IMR-90 (cell line): ENCODE measurements at regions not wholly inside any gene's neighbourhood (a gene's known extent, or its start where the extent isn't known, plus 50 kb on each side); places are given as distances from the start of the nearest gene placed in this dataset.

Experiments
- ATAC-seq: fragments of 200-7000 bp; cut with Tn5 transposase; 2 replicates; pipeline ENCODE4 v1.9.1; 2020; ENCODE audit warnings: low read depth, mild to moderate bottlenecking, moderate library complexity
- BruUV-seq: library from RNA; stranded (reverse); fragments of 400-500 nt; replicated peaks from 2 replicates; lab custom pipeline; 2021; lab: Mats Ljungman, UMichigan
- CTCF ChIA-PET: fragments of 300-600 bp; formaldehyde crosslinking; extraction: SDS; loops from one replicate; lab custom pipeline; 2021; ENCODE audit warnings: antibody characterized with exemption; lab: Yijun Ruan, JAX
- POLR2A ChIA-PET: fragments of 300-600 bp; sonication (Branson Sonifier 250); formaldehyde crosslinking; loops from one replicate; lab custom pipeline; 2022; ENCODE audit warnings: antibody characterized with exemption; ENCODE audit not compliant: unreplicated experiment; lab: Charles Lee
- DNase-seq: peaks from one replicate; pipeline ENCODE4 v3.0.0; 2013
- H2AFZ ChIP-seq: replicated peaks from 2 replicates; pipeline ENCODE3; 2013; ENCODE audit warnings: low read length, mild to moderate bottlenecking; ENCODE audit not compliant: poor library complexity
- H2AK5ac ChIP-seq: 2 replicates; pipeline ENCODE4 v1.6.1; 2013; ENCODE audit warnings: low read depth, low read length, inconsistent platforms
- H2AK9ac ChIP-seq: replicated peaks from 2 replicates; pipeline ENCODE3; 2013; ENCODE audit warnings: mild to moderate bottlenecking, low read depth, low read length, moderate library complexity; ENCODE audit not compliant: poor library complexity
- H2BK120ac ChIP-seq: 2 replicates; pipeline ENCODE4 v1.6.1; 2013; ENCODE audit warnings: low read depth, low read length, inconsistent platforms
- H2BK15ac ChIP-seq: 3 replicates; pipeline ENCODE4 v1.6.1; 2013; ENCODE audit warnings: low read depth, low read length, inconsistent platforms
- H2BK20ac ChIP-seq: 2 replicates; pipeline ENCODE4 v1.6.1; 2013; ENCODE audit warnings: low read depth, mild to moderate bottlenecking, inconsistent platforms, low read length, moderate library complexity
- H2BK5ac ChIP-seq: 2 replicates; pipeline ENCODE4 v1.6.1; 2013; ENCODE audit warnings: mild to moderate bottlenecking, low read depth, low read length, inconsistent platforms; ENCODE audit not compliant: poor library complexity, severe bottlenecking
- H3K14ac ChIP-seq: replicated peaks from 2 replicates; pipeline ENCODE4 v1.6.1; 2013; ENCODE audit warnings: low read depth, low read length, inconsistent platforms
- H3K18ac ChIP-seq: 2 replicates; pipeline ENCODE4 v1.6.1; 2013; ENCODE audit warnings: low read depth, low read length, control low read depth
- H3K23ac ChIP-seq: 2 replicates; pipeline ENCODE4 v1.6.1; 2013; ENCODE audit warnings: low read depth, low read length, inconsistent platforms
- H3K27ac ChIP-seq: 2 replicates; pipeline ENCODE4 v1.5.1; 2013; ENCODE audit warnings: mild to moderate bottlenecking, control low read depth, low read length; ENCODE audit not compliant: insufficient read depth
- H3K27me3 ChIP-seq: 2 replicates; pipeline ENCODE4 v1.6.1; 2013; ENCODE audit warnings: low read length; ENCODE audit not compliant: control insufficient read depth, insufficient read depth
- H3K36me3 ChIP-seq: 2 replicates; pipeline ENCODE4 v1.6.1; 2013; ENCODE audit warnings: low read length, mixed read lengths; ENCODE audit not compliant: control insufficient read depth, insufficient read depth
- H3K4ac ChIP-seq: 2 replicates; pipeline ENCODE4 v1.6.1; 2013; ENCODE audit warnings: low read depth, low read length, inconsistent platforms
- H3K4me1 ChIP-seq: 2 replicates; pipeline ENCODE4 v1.6.1; 2013; ENCODE audit warnings: low read length, mixed read lengths; ENCODE audit not compliant: control insufficient read depth, insufficient read depth
- H3K4me2 ChIP-seq: 2 replicates; pipeline ENCODE4 v1.6.1; 2013; ENCODE audit warnings: low read depth, mild to moderate bottlenecking, control low read depth, low read length, moderate library complexity
- H3K4me3 ChIP-seq: 2 replicates; pipeline ENCODE4 v1.5.1; 2013; ENCODE audit warnings: low read depth, mild to moderate bottlenecking, control low read depth, low read length, moderate library complexity; ENCODE audit not compliant: insufficient read depth
- H3K56ac ChIP-seq: 2 replicates; pipeline ENCODE4 v1.6.1; 2013; ENCODE audit warnings: low read length, inconsistent platforms; ENCODE audit not compliant: insufficient read depth; ENCODE audit errors: extremely low read depth
- H3K79me1 ChIP-seq, 2 experiments: 2 replicates each; pipeline ENCODE4 v1.6.1; 2013; ENCODE audit warnings: low read length in 2 of 2, inconsistent platforms in 1 of 2, low read depth in 1 of 2
- H3K9ac ChIP-seq: 2 replicates; pipeline ENCODE4 v1.6.1; 2013; ENCODE audit warnings: low read depth, low read length, control low read depth
- H3K9me1 ChIP-seq: 2 replicates; pipeline ENCODE4 v1.6.1; 2013; ENCODE audit warnings: low read length, inconsistent platforms; ENCODE audit not compliant: insufficient read depth
- H3K9me3 ChIP-seq: 2 replicates; pipeline ENCODE4 v1.6.1; 2013; ENCODE audit warnings: low read length; ENCODE audit not compliant: control insufficient read depth, insufficient read depth
- H4K20me1 ChIP-seq: 2 replicates; pipeline ENCODE4 v1.6.1; 2013; ENCODE audit warnings: low read length, inconsistent platforms; ENCODE audit not compliant: insufficient read depth
- H4K5ac ChIP-seq: 2 replicates; pipeline ENCODE4 v1.6.1; 2013; ENCODE audit warnings: mild to moderate bottlenecking, low read depth, low read length, control low read depth
- H4K8ac ChIP-seq, 2 experiments: 2 replicates each; pipeline ENCODE4 v1.6.1; 2013; ENCODE audit warnings: low read depth in 2 of 2, low read length in 2 of 2, control low read depth in 1 of 2, inconsistent platforms in 1 of 2
- H4K91ac ChIP-seq: 2 replicates; pipeline ENCODE4 v1.6.1; 2013; ENCODE audit warnings: low read depth, low read length, inconsistent platforms; ENCODE audit not compliant: insufficient read depth
- BHLHE40 ChIP-seq: fragments of 150-350 bp; IDR thresholded peaks from 2 replicates; pipeline ENCODE4 v1.6.1; 2016; ENCODE audit warnings: mild to moderate bottlenecking, low read depth, low read length
- CEBPB ChIP-seq: IDR thresholded peaks from 2 replicates; pipeline ENCODE4 v1.6.1; 2012; ENCODE audit warnings: low read depth, low read length, improper control_type of control experiment
- CHD1 ChIP-seq: IDR thresholded peaks from 2 replicates; pipeline ENCODE4 v1.6.1; 2012; ENCODE audit warnings: low read depth, low read length, improper control_type of control experiment
- CTCF ChIP-seq: conservative IDR thresholded peaks from 2 replicates; pipeline ENCODE4 v1.5.1; 2012; ENCODE audit warnings: mild to moderate bottlenecking, low read depth, low read length, improper control_type of control experiment
- FOS ChIP-seq: fragments of 150-350 bp; IDR thresholded peaks from 2 replicates; pipeline ENCODE4 v1.6.1; 2016; ENCODE audit warnings: low read depth, low read length
- MAFK ChIP-seq: IDR thresholded peaks from 2 replicates; pipeline ENCODE4 v1.6.1; 2012; ENCODE audit warnings: low read depth, low read length, improper control_type of control experiment
- MAZ ChIP-seq: IDR thresholded peaks from 2 replicates; pipeline ENCODE4 v1.6.1; 2012; ENCODE audit warnings: low read depth, mild to moderate bottlenecking, low read length, improper control_type of control experiment, moderate library complexity, borderline replicate concordance
- MXI1 ChIP-seq: IDR thresholded peaks from 2 replicates; pipeline ENCODE4 v1.6.1; 2012; ENCODE audit warnings: low read depth, mild to moderate bottlenecking, low read length, moderate library complexity, borderline replicate concordance
- NFE2L2 ChIP-seq: fragments of 150-350 bp; IDR thresholded peaks from 2 replicates; pipeline ENCODE4 v1.6.1; 2016; ENCODE audit warnings: low read depth, mild to moderate bottlenecking, low read length
- POLR2A ChIP-seq: IDR thresholded peaks from 2 replicates; pipeline ENCODE4 v1.6.1; 2012; ENCODE audit warnings: mild to moderate bottlenecking, low read depth, low read length
- RAD21 ChIP-seq: IDR thresholded peaks from 2 replicates; pipeline ENCODE4 v1.6.1; 2012; ENCODE audit warnings: low read length, improper control_type of control experiment
- RCOR1 ChIP-seq: IDR thresholded peaks from 2 replicates; pipeline ENCODE4 v1.6.1; 2012; ENCODE audit warnings: mild to moderate bottlenecking, low read length, improper control_type of control experiment; ENCODE audit not compliant: insufficient replicate concordance
- RFX5 ChIP-seq: IDR thresholded peaks from 2 replicates; pipeline ENCODE4 v1.8.0; 2012; ENCODE audit warnings: low read depth, mild to moderate bottlenecking, low read length, moderate library complexity
- SMC3 ChIP-seq: fragments of 150-350 bp; IDR thresholded peaks from 2 replicates; pipeline ENCODE4 v1.6.1; 2016; ENCODE audit warnings: low read depth, mild to moderate bottlenecking, antibody characterized with exemption, low read length, moderate library complexity
- USF2 ChIP-seq: fragments of 150-350 bp; IDR thresholded peaks from 2 replicates; pipeline ENCODE4 v1.6.1; 2017; ENCODE audit warnings: mild to moderate bottlenecking, antibody characterized with exemption, low read length, low read depth
- WGBS, 2 experiments: methylation state at CpG; one replicate each; pipeline versions ENCODE4 v1.1.5 to v1.1.7; 2013; ENCODE audit warnings: missing lambda C conversion rate in 2 of 2; ENCODE audit not compliant: insufficient read length in 1 of 2; ENCODE audit errors: extremely low coverage in 2 of 2; 5-methylcytosine and 5-hydroxymethylcytosine counted together
- dilution Hi-C: fragments of 300-500 bp; cut with HindIII; formaldehyde crosslinking; loops from one replicate; pipeline ENCODE4 v1.14.3; 2018; ENCODE audit warnings: low sequenced_read_pairs; ENCODE audit not compliant: unreplicated experiment
- in situ Hi-C: fragments of 300-500 bp; cut with MboI; formaldehyde crosslinking; loops from 3 replicates; pipeline ENCODE4 v1.14.3; 2019; ENCODE audit warnings: low sequenced_read_pairs, inconsistent platforms, mixed read lengths
- intact Hi-C: fragments of 100-400 bp; cut with micrococcal nuclease; formaldehyde crosslinking; loops from 2 replicates; pipeline ENCODE4 v1.10.0; 2022

- no peaks in the 10 kb centered on the region for H4K20me1 ChIP-seq
- H2AFZ ChIP-seq, result no peak overlapping the region
- H2BK15ac ChIP-seq, result no peak overlapping the region
- H3K4me2 ChIP-seq, result no peak overlapping the region
- no peak overlapping the region for H4K91ac ChIP-seq
- H2BK5ac ChIP-seq, result no peak overlapping the region
- no CpG with 5 or more reads among the region's 2 CpGs for WGBS, 2 experiments
- H3K9me1 ChIP-seq, result no peaks in the 10 kb centered on the region
- no TSS peak for BruUV-seq
- H2AK9ac ChIP-seq, result no peak overlapping the region
- no peaks in the 10 kb centered on the region for H3K27me3 ChIP-seq
- H3K18ac ChIP-seq, result no peak overlapping the region
- H2BK20ac ChIP-seq, result no peak overlapping the region
- ChIA-PET CTCF (no interaction called here), POLR2A (no interaction called here)
- H3K36me3 ChIP-seq, result no peaks in the 10 kb centered on the region
- H3K14ac ChIP-seq, result no peak overlapping the region
- H4K8ac ChIP-seq, result no peak overlapping the region
- H3K23ac ChIP-seq, result no peak overlapping the region
- H3K56ac ChIP-seq, result no peak overlapping the region
- no peak overlapping the region for H3K27ac ChIP-seq
- H3K79me1 ChIP-seq, result no peaks in the 10 kb centered on the region
- H3K9me3 ChIP-seq, result peaks cover 2% of the 10 kb centered on the region
- H3K4ac ChIP-seq, result no peak overlapping the region
- H3K9ac ChIP-seq, result no peak overlapping the region
- intact Hi-C loops (no loop called here), dilution Hi-C loops (no loop called here), in situ Hi-C loops (no loop called here)
- no peak overlapping the region for H2BK120ac ChIP-seq
- TF ChIP-seq CTCF, result no peak
- TF ChIP-seq RAD21, result no peak
- no peak for TF ChIP-seq RCOR1
- no peak for TF ChIP-seq SMC3
- no peak for TF ChIP-seq MXI1
- no peak for TF ChIP-seq MAFK
- no peak for TF ChIP-seq CEBPB
- TF ChIP-seq FOS, result no peak
- no peak for TF ChIP-seq POLR2A
- TF ChIP-seq USF2, result no peak
- TF ChIP-seq BHLHE40, result no peak
- no peak for TF ChIP-seq RFX5
- no peak for TF ChIP-seq MAZ
- TF ChIP-seq NFE2L2, result no peak
- TF ChIP-seq CHD1, result no peak
- H4K5ac ChIP-seq, result no peak overlapping the region
- ATAC-seq, result no peak
- no peak overlapping the region for H3K4me3 ChIP-seq
- no peaks in the 10 kb centered on the region for H3K4me1 ChIP-seq
- DNase-seq, result no peak
- H2AK5ac ChIP-seq, result no peak overlapping the region
Observed at GRCh38 chr3:1469248-1469647, 376.4 kb downstream of the CNTN6 start.
